GM19193 (cell line): ENCODE measurements at regions not wholly inside any gene's neighbourhood (a gene's known extent, or its start where the extent isn't known, plus 50 kb on each side); places are given as distances from the start of the nearest gene placed in this dataset.

Source experiments
- POLR2A ChIP-seq: IDR thresholded peaks from 4 replicates; pipeline ENCODE4 v1.6.1; 2011; ENCODE audit not compliant: insufficient read depth, insufficient read length; ENCODE audit errors: extremely low read depth

- TF ChIP-seq POLR2A = no peak
Observed at GRCh38 chr2:8234757-8235374, 447.0 kb upstream of the ID2 start.

DNA sequence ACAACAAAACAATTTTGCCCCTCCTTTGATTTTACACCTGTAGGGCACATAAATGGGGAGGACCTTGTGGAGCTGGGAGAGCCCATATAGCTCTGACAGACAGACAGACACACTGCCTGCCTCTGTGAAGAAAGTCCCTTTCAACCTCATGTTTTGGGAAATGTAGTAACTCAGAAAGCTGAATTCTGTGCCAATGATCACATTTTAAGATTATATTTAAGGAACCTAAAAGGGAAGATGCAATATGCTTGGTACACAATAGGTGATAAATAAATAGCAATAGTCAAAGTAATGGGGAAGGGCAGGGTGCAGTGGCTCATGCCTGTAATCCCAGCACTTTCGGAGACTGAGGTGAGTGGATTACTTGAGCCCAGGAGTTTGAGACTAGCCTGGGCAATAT is 446.4 kb upstream of the ID2 start:
- TF ChIP-seq POLR2A = no peak

DNA sequence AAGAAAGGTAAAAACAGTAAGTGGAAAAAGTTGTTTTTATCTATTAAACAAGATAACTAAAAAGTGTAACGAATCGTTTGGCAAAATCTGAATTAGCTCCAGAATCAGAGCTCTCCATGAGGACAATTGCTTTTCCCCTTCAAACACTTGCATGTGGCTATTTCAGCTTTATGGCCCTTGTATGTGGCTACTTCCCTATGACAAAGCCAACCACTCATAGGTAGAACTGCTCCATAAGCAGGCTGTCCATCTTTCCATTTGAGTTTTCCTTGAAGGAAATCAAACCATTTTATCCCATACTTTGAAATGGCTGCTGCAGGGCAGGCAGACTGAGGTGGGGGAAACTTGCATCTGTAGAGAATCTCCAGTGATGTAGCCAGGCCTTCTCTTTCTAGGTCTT is 445.5 kb upstream of the ID2 start:
- TF ChIP-seq POLR2A = no peak

GRCh38 chr2:8238521-8239230 is 443.2 kb upstream of the ID2 start:
- TF ChIP-seq POLR2A = no peak

GRCh38 chr2:8239531-8240088 is 442.2 kb upstream of the ID2 start:
- no peak for TF ChIP-seq POLR2A

DNA sequence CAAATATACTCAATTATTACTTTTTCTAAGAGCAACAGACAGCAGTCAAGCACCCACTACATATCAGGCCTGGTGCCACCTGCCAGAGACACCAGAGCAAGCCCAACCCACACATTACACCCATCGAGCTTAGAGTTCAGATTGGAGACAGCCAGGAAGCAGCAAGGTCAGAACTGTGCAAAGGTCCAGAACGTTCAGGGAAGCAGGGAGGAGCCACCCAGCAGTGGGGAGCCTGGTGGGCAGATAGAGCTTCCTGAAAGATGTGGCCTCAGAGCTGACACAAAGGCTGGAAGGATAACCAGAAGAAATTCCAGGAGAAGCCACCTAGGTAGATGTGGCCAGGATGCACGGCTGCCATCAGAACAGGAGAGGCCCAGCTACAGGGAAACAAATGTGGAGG is 440.5 kb upstream of the ID2 start:
- TF ChIP-seq POLR2A = no peak

GRCh38 chr2:8242739-8243138 is 439.1 kb upstream of the ID2 start:
- no peak for TF ChIP-seq POLR2A

DNA sequence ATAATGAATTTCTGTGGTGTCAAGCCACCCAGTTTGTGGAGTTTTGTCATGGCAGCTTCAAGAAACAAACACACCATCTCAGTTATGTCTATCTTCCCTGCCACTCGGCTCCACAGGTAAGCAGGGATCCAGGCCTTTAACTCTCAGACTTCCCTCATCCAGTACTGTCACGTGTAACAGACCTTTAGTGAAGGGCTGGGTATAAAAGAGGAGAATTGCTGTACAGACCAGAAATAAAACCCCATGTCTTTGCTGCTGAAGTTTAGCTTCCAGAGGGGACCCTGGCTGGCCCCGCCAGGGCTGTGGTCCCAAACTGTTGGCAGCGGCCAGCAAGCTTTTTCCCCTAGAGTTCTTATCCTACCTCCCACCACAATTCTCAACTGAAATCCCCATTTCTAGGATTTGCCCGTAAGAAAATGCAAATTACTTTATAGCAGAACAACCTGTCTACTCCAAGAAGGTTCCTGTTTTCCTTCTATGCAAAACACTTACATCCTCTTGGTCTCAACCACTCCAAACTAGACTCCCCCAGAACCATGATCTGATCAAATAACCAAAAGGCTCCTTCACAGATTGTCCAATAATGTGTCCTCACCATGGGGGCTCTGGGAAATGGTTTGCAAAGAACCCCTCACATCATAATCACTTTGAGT is 438.0 kb upstream of the ID2 start:
- TF ChIP-seq POLR2A = no peak

- no peak for TF ChIP-seq POLR2A
Observed at GRCh38 chr2:8244639-8245038, 437.2 kb upstream of the ID2 start.

DNA sequence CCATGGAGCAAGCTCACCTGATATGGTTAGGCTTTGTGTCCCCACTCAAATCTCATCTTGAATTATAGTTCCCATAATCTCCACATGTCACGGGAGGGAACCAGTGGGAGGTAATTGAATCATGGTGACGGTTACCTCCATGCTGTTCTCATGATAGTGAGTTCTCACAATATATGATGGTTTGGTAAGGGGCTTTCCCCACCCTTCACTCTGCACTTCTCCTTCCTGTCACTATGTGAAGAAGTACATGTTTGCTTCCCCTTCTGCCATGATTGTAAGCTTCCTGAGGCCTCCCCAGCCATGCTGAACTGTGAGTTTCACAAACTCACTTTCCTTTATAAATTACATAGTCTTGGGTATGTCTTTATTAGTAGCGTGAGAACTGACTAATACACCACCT is 435.7 kb upstream of the ID2 start:
- no peak for TF ChIP-seq POLR2A

GRCh38 chr2:8247905-8248622 is 433.8 kb upstream of the ID2 start:
- TF ChIP-seq POLR2A = no peak

DNA sequence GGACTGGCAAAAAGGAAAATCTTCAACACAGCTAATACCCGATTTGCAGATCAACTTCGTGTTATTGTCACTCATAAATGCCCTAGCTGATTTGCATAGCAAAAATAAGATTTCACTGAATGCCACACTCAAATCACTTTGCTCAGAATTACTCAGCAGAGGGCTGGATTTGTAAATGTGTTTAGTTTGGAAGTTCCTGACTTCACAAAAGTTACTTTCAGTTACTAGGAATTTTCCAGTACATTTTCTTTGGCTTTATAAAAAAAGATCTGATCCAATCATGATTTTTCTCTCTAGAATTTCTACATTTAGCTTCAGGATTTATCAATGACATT is 433.3 kb upstream of the ID2 start:
- TF ChIP-seq POLR2A = no peak

GRCh38 chr2:8249141-8249540 is 432.7 kb upstream of the ID2 start:
- no peak for TF ChIP-seq POLR2A

DNA sequence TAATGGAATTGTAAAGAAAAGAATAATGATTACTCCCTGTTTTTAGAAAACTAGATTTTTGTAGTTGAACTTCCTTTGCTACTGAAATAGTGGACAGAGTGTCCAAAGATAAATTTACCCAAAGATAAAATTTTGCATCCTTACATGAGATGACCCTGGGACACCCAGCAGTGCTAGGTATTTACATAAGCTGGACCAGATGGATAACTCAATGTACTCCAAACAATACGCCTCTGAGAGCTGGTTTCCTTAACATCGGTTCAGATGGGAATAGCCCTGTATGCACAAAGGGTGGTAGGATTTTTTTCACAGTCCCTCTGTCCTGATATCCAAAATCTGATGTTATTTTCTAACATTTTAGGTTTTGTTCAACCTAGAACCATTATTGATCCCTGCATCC is 432.1 kb upstream of the ID2 start:
- TF ChIP-seq POLR2A = no peak

DNA sequence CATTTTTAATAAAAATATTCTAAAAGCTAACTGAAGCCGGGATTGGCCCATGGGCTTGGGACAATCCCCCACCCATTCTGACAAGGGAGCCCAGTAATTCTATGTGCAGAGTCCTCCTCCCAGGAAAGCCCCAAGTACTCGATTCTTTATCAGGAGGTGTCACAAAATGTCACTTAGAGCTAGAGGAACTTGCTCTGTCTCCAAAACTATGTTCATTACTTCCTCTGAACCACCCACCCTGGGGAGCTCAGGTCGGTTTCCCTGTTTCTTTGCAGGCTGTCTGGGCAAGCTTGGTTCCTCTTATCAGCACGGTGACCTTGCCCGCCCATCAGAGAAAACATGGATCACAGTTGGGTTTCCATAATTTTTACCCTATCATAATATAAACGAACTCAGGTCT is 430.6 kb upstream of the ID2 start:
- TF ChIP-seq POLR2A = no peak
